ENCODE measurements at regions not wholly inside any gene's neighbourhood (a gene's known extent, or its start where the extent isn't known, plus 50 kb on each side); places are given as distances from the start of the nearest gene placed in this dataset.

DNA sequence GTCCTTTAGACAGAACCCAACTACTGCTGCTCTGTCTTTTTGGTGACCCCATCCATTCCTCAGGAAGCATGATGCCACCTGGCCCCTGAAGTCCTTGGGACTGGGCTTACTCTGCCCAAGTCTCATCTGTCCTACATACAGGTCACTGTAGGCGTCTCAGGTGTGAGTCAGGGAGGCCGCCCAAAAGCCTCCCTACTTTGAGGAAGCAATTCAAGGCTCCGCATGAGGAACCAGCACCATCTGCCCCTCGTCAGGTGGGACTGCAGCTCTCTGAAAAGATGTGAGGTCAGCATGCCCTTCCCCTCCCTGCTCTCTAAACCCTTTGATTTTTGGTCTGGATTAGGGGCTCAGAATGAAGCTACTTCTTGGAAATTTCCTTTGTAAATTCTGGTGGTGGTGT, 354.8 kb downstream of the CXCL12 start:
- DNase-seq (ENCODE audit: low read depth): no peak
- H3K4me3 ChIP-seq (ENCODE audit: control insufficient read depth, low read depth, low read length): no peak overlapping the region
- TF ChIP-seq CTCF (IDR thresholded peaks at IDR 0.05; ENCODE audit: control insufficient read depth, insufficient read depth, low read depth, low read length, missing control alignments): no peak

DNA sequence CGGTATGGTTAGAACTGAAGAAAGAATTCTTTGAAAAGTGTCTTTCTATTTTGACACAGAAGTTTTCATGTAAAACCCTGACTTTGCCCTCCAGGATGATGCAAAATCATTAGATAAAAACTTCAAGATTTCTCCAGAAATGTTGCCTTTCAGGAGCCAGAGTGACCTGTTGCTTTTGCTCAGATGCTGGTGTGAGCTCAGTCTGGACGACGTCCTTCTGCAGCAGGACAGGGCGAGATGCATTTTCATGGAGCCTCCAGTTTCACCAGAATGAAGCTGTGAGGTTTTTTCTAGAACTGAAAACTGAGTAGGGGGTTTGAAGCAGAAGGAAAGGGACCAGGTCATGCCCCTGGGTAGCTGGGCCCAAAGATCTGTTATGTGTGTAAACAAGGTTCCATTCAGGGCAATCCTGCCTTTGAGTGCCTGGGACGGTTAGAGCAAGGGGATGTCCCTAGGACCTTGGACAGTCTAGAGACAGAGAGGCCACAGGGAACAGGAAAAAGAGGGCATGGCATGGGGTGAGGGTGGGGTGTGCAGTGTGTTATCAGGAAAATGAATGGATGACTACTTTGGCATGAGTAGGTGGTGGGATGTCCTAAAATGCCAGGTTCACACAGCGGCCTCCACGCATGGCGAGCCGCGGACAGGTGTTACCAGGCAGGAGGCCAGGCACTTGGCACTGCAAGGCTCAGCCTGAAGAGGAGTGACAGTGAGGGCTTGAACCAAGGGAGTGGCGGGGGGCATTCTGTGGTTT, 356.3 kb downstream of the CXCL12 start:
- no peak for TF ChIP-seq CTCF (IDR thresholded peaks at IDR 0.05; ENCODE audit: control insufficient read depth, insufficient read depth, low read depth, low read length, missing control alignments)
- no peak overlapping the region for H3K4me3 ChIP-seq (ENCODE audit: control insufficient read depth, low read depth, low read length)
- DNase-seq (ENCODE audit: low read depth): no peak

- no peak for DNase-seq (ENCODE audit: low read depth)
- H3K4me3 ChIP-seq (ENCODE audit: control insufficient read depth, low read depth, low read length): no peak overlapping the region
- no peak for TF ChIP-seq CTCF (IDR thresholded peaks at IDR 0.05; ENCODE audit: control insufficient read depth, insufficient read depth, low read depth, low read length, missing control alignments)
These were observed 360.4 kb downstream of the CXCL12 start for GRCh38 chr10:44024356-44025116.

DNA sequence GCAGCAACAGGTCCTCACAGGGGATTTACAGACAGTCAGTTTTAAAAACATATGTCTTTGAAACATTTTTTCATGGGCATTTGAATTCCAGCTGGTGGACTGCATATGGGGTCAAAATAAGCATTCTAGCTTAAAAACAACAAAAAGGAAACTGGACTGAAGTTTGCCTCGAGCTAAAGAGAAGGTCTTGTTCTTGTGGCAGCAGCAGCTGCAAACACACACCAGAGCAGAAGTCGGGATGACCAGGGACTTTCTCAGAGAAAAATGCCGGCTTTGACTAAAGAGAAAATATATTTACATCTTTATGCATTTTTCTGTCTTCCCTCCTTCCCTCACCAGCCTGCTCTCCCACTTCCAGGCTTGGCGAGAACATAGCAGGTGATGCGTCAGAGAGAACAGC, 361.4 kb downstream of the CXCL12 start:
- TF ChIP-seq CTCF (IDR thresholded peaks at IDR 0.05; ENCODE audit: control insufficient read depth, insufficient read depth, low read depth, low read length, missing control alignments): no peak
- no peak overlapping the region for H3K4me3 ChIP-seq (ENCODE audit: control insufficient read depth, low read depth, low read length)
- no peak for DNase-seq (ENCODE audit: low read depth)

DNA sequence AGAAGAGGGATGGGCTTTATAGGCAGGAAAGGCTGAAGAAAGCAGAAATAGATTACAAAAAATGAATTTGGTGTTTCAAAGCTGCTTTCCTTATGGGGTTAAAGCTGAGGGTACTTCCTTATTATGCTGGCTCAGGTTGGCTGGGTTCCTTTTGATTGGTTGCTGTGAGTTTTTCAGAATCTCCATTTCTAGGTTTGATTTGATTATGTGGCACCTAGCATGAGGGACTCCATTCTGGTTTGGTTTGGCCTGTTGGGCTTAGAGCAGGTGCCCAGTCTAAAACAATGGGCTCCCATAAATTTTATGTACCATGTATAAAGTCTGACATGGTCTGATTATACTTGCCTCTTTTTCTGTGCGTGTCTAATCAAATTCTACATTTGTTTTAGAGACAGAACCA, 362.7 kb downstream of the CXCL12 start:
- no peak for TF ChIP-seq CTCF (IDR thresholded peaks at IDR 0.05; ENCODE audit: control insufficient read depth, insufficient read depth, low read depth, low read length, missing control alignments)
- DNase-seq (ENCODE audit: low read depth): no peak
- H3K4me3 ChIP-seq (ENCODE audit: control insufficient read depth, low read depth, low read length): no peak overlapping the region

DNA sequence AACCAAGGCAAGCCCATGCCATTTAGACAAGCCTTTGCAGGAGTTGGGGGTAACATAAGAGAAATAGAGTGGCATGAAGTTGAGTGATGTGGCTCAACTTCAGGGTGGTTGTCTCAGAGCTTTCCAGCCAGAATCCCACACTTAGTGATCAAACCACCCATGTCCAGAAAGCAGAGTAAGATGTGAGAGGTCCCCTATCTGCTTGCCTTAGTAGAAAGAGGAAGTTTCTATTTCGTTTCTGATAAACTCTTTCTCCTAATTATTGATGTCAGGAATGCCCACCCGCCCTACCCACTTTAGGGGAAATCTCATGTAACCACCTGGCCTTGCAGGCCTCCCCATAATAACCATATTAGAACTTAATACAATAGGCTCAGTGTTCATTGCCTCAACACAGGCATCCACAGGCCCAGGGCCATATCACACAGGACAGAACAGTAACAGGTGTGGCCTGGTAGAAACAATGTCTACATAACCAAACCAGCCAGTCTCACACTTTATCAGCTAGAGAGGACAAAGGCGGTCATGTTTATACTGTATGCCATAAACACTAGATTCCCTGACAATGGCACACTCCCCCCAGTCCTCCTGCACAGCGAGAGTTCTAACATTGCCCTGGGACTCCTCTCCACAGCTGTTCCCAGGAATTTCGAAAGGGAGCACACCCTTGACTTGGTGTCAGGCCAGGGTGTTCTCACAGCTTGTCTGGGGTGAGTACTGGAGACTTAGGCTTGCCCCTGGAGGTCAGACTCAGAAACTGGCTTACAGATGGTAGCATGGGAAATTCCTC, 364.4 kb downstream of the CXCL12 start:
- no peak for TF ChIP-seq CTCF (IDR thresholded peaks at IDR 0.05; ENCODE audit: control insufficient read depth, insufficient read depth, low read depth, low read length, missing control alignments)
- H3K4me3 ChIP-seq (ENCODE audit: control insufficient read depth, low read depth, low read length): no peak overlapping the region
- no peak for DNase-seq (ENCODE audit: low read depth)
